A204.1 (cell line): ENCODE measurements at regions not wholly inside any gene's neighbourhood (a gene's known extent, or its start where the extent isn't known, plus 50 kb on each side); places are given as distances from the start of the nearest gene placed in this dataset.

Experiments
- FAIRE-seq: peaks from 2 replicates; lab custom pipeline; 2012; peaks lifted over from hg19 to GRCh38; lab: Jason Lieb, UNC

DNA sequence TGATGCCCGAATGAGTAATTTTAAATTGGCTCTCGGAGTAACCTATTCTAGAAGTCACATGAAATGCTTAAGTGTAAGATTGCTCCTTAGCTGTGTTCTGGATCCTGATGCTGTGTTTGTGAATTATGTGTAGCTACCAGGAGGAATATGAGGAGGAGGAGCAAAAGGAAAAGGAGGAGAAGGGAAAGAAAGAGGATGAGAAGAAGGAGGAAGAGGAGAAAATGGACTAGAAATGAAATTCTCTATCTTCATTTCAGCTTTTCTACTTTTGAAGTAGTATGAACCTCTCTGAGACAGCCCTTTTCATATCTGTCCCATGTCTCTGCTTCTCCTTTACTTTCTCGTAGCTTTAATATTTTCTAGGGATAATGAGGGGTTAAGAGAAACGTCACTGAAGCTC, 119.4 kb upstream of the ACTBL2 start:
- no peak for FAIRE-seq

DNA sequence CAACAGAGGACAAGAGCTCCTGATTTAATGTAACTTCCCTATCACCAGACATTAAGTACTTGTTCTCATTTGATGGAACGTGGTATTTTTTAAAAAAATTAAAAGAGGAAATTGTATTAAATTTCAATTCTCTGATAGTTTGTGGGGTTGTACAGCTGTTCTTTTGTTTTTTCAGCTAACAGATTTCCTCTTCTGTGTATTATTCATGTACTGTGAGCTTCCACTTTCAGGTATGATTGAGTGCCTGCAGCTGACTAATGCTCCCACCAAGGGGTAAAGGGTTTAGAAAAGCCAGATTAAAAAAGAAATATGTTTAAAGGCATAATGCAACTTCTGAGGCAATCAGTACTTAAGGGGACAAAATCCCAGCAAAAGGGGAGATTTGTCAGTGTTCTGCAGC, 117.7 kb upstream of the ACTBL2 start:
- no peak for FAIRE-seq

DNA sequence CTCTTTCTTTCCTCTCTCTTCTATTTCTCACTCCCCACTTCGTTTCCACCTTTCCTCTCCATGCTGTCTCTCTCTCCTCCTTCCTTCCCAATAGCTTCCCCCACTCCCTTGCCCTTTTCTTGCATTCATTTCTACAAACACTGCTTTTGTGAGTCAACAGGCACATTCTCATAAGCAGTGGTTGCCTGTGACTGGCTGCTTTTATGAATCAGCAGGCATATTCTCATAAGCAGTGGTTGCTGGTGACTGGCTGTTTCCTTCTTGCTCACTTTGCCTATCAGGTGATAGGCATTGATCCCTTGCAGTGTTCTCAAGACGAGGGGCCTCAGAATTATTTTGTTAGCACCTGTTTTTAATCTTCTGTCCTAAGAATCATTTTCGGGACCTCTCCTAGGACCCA, 116.1 kb upstream of the ACTBL2 start:
- FAIRE-seq, result no peak

DNA sequence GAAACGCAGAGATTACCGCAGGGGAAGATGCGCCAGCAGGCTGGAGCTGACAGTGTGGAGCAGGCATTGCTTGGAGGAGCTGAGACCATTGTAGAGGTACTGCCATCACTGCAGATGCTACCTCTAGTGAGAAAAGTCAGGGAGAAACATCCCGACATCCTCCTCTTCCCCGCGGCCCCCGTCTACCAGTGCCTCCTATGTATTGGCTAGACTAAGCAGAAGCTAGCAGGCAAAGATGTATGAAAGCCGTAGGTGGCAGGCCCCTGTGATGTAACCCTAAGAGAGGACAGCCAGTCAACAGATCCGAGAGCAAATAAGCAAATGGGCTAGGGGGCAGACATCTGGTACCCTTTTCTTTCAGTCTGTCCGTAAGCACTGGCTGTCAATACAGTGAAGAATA, 115.5 kb upstream of the ACTBL2 start:
- FAIRE-seq, result no peak

DNA sequence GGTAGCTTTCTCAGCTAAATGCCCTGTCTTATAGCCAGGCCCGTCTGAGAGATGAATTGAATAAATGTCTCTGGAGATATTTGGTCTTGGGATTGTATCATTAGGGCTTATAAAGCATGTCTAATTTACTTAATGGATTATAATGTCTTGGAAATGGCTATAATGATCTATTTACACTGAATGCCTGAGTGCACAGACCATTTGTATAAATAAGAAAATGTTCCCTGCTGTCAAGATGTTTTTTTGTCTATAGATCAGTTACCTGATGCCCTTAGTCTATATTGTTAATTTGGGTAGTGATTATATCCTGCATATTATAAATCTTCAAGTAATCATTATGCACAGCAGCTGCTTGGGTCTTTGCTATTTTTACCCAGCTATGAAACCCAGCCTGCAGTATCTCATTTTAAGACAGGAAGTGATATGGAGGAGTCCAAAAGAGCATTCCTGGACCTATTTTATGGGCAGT, 112.9 kb upstream of the ACTBL2 start:
- FAIRE-seq, result no peak

DNA sequence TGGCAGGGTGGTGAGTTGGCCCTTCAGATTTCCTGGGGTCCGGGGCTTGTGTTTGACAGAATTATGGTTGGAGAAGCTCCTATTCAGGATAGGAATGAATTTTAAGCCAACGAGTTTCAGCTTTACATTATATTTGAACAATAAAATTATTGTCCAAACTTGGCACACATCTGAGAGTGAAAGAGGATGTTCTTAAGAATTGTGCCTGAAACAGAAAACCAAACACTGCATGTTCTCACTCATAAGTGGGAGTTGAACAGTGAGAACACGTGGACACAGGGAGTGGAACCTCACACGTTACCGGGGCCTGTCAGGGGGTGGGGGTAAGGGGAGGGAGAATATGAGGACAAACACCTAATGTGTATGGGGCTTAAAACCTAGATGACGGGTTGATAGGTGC, 111.8 kb upstream of the ACTBL2 start:
- FAIRE-seq, result no peak

DNA sequence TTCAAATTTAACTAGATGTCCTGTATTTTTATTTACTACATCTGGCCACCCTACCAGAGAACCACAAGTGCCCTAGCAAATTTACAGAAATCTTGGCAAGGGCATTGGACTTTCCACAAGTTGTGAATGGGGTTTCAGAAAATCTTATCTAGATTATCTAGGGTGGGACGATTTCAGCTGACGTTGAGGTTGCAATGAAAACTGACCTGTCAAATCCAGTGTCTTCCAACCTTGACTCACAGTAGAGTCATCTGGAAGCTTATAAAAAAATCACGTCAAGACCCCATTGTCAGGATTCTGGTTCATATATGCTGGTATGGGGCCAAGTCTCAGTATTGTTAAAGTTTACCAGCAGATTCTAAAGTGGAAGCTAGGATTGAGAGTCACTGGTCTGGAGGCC, 109.6 kb upstream of the ACTBL2 start:
- no peak for FAIRE-seq

DNA sequence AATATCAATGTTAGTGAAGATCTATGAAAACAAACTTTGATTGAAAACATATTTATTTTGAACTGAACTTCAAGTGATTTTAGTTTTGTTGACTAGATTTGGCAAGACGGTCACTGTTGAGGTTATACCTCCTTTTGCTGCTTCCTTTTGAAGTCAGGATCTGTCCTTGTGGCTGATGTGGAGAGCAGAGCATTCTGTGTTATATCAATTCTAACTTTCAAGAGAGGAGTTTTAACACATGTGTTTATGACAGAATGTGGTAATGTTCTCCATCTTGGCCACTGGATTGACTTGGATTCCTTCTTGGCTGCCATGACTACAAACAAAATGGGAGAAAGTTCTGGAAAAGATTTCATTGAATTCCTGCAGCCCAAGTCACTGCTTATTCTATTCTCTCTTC, 104.0 kb upstream of the ACTBL2 start:
- no peak for FAIRE-seq

DNA sequence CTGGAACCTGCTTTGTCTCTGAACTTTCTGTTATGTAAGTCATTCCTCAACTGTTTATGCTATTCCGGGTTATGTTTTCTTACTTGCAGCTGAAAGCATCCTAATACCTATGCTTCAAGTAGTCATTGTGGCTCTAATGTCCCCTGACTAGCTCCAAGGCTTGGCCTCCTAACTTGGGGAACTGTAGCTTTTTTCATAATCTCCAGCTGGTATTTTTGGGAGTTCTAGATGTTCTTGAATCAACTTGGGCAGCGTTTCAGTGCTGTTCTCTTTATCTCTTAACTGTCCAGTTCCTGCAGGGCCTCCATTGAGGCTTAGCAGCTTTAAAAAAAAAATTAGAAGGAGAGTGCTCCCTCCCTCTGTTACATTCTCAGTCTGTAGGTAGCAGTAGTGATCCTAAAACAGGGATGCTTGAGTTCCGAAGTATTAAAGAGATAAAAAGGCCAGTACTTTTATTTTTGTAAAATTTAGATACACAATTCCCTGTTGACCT, 100.0 kb upstream of the ACTBL2 start:
- FAIRE-seq, result no peak

DNA sequence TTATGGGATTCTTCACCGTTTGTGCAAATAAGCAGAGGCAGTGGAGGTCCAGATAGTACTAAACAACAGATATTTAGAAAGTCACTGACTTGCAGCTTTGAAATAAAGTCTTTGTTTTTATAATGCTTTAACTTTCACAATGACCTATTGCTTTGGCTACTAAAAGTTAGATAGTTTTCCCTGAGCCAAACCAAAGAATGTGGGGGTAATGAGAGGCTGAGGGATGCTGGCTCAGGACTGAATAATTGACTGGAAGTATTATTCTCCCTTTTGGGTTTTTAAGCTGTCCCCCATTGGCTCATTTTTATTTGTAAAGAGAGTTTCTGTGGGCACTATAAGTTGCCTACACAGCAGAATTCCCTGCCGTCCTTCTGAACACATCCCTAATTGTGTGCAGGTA, 99.2 kb upstream of the ACTBL2 start:
- no peak for FAIRE-seq

DNA sequence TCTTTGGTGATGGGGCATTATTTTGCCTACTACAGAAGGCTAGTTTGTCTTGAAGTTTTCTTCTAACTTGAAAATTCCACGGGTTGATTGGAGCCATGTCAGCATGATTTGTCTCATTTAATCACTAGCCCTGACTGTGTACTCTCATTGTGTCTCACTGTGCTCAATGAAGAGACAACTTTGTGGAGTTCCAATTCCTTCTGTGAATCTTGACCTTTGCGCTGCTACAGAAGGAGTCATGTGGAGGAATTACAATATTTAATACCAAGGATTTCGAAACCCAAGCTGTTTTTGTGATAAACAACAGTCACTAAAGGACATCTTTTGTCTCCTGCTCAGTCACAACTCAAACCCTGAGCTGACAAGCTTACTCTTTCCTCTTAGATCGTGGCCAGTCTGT, 98.6 kb upstream of the ACTBL2 start:
- no peak for FAIRE-seq

DNA sequence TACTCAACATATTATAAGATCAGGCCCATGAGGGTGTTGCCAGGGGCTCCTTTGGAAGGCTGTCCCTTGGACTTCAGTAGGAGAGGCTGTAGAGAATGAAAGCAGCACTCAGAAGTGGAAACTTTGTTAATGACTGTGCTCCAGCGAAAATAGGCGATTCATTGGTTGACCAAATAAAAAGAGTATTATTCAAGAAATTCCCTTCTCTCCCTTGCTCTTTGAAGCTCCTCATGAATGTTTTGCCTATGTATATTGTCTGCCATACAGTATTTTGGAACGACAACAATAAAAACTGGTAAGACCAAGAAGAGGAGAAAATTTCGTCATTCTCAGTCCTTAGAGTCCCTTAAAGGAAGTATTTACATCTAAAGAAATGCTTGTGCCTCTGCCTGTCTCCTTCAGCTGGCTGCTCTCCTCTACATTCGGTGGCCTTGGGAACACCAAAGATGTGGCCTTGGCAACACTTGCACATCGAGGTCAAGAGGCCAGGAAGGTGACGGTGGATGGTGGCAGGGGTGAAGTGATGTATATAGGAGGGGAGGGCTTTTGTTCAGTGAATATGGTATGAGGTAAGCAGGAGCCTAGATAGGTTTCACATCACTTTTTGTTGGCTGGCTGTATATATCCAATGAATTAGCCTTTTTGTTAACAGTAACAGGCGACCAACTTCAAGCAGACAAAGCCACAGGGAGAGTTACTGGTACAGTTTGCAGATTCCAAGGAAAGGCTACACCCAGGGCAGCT, 95.0 kb upstream of the ACTBL2 start:
- FAIRE-seq, result no peak

DNA sequence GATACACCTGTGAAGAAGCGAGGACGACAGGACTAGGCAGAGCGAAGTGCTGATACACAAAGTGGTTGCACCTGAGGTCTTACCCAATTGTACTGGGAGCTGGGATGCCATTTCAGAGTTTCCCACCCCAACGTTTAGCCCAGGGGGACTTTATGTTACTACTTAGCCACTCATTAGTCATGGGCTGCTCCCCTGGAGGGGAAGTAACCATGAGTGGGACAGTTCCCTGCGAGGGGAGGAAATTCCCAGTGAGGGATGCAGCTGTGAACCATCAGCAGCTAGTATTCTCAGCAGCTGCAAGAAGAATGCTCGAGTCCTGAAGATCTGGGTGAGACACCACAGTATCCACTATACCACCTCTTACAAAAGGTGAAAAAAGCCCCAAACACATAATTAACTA, 93.7 kb upstream of the ACTBL2 start:
- no peak for FAIRE-seq

DNA sequence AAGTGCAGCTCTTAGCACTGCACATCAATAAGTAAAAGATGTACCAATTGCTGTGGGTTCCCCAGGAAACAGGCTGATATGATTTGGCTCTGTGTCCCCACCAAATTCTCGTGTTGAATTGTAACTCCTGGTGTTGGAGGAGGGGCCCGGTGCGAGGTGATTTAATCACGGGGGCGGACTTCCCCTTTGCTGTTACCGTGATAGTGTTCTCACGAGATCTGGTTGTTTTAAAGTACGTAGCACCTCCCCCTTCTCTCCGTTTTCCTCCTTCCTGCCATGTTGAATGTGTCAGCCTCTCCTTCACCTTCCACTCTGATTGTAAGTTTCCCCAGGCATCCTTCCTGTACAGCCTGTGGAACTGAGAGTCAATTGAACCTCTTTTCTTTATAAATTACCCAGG, 93.2 kb upstream of the ACTBL2 start:
- no peak for FAIRE-seq

DNA sequence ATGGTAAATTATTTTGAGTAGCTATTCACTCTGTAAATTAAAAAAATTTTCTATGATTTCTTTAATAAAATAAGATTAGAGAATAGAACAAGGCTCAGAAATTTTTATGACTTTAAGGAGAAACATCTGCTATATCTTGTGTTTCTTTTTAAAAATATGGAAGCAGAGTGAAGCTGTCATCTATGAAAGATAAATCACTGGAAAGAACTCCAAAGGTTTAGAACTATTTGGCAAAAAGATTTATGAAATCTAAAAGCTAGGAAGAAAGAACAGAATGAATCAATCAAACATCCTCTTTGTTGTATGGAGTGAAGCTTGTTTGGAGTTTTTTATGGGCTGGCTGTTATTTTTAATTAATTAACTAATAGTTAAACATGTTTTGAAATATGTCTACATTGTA, 89.8 kb upstream of the ACTBL2 start:
- FAIRE-seq, result no peak

DNA sequence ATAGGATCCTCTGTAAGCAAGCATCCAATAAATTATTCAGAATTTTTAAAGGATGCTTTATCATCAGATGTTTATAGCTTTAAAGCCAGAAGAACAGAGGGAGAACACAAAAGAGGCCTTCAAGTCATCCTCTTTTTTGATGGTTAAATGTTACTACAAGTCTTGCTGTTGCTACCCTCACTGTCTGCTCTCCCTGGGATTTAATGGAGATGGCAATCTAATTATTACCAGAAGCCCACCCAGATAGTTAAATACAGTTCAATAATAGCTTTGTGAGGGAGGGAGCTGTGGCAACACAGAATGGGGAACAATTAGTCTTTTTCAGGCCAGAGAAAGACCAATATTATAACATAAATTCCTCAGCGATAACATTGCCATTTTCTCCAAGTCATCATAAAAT, 87.0 kb upstream of the ACTBL2 start:
- no peak for FAIRE-seq

DNA sequence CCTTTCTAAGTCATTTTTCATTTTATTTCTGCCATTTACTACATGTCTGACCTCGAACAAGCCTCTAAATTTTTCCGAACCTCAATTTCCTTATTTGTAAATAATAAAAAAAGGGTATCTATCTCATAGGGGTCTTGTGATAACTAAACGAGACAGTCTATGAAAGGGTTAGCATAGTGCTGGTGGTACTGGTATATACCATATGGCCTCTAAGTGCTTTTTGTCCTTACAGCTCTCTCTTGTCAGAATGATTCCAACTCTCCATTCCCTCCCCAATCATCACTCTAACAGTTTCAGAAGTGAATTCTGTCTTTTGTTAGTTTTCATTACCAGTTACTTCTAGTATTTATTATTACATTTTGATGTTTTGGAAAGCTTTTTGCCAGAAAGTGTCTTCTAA, 85.5 kb upstream of the ACTBL2 start:
- no peak for FAIRE-seq

DNA sequence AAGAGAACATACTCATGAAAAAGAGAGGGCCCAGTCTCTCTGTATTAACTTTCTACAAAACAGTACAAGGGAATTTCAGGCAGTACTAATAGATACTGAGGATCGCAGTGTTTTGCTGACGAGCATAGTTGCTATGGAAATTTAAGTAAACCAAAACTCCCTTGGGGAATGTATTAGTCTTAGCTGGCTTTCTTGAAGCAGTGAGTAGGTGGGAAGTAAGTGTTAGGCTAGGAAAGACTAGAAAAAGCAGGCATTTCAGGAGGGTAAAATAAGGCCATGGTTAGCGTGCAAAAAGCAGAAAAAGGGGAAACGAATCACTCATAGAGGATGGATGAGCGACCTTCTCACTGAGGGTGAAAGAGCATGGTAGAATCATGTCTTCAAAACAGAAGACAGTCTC, 84.3 kb upstream of the ACTBL2 start:
- no peak for FAIRE-seq

DNA sequence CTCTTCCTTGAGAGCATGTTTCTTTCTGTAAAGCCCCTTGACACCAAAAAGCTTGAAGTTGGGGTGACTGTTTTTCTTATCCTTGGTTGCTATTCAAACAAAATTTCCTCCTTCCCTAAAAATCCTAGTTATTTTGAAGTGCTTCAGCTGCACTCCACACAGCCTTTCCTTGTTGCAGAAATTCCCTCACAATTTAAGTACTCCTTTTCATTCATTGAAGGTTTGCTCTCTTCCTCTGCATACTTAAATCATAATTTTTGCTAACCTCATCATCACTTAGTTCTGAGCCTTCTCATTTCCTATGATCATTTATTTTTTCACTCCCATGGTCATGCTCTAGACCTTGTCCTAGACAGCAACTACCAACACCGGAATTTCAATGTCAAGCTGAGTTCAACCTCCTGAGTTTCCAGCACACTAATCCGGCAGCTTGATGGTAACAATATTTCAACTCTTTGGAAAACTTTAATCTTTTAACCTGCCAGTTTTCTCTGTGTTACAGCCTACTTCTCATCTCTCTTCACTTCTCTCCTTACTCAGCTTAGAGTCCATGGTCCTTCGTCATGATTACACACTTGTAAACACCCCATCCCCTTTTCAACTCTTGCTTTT, 78.7 kb upstream of the ACTBL2 start:
- FAIRE-seq, result no peak

DNA sequence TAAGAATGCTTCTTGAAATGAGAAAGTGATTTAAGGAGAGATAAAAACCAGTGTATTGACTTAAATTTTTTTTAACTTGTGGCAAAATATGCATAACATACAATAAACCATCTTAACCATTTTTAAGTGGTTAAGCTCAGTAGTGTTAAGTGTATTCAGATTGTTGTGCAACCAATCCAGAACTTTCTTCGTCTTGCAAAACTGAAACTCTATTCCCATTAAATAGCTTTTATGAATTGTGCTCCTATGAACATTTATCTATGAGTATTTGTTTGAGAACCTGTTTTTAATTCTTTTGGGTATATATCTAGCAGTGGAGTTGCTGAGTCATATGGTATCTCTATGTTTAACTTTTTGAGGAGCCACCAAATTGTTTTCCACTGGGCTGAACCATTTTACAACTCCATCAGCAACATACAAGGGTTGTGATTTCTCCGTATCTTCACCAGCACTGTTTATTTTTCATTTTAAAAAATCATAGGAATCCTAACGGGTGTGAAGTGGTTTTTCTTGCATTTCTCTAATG, 76.6 kb upstream of the ACTBL2 start:
- FAIRE-seq, result no peak

DNA sequence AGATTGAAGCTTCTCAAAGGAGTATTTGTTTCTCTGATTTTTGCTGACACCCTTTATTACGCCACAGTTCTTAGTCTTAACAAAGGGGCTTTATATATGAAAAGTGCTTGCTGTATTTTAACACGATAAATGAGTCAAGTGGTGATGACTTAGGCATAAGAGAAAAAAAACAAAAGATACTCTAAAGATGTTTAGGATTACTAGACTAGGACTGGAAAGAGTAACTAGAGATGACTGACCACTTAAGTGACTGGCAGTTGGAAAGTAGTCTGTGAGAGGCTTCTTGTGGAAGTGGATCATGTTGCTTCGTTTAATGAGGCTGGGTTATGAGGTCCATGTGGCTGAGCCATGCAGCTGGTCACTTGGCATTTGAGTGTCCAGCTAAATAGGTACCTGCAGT, 69.4 kb upstream of the ACTBL2 start:
- no peak for FAIRE-seq

DNA sequence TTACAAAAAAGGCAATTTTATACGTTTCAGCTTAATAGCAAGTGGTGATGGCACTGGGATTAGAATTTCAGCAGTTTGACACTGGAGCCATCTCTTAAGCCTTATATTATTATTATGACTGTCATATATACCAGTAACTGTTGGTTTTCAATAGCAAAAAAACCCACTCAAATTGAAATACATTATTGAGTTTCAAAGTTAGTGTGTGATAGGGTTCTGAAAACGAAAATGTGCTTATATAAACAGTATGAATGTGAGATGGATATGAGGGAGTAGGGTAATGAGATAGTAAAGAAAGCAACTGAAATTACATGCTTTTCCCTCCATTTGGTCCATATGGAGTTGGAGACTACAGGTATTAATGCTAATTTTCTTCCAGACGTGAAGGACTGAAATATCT, 68.6 kb upstream of the ACTBL2 start:
- no peak for FAIRE-seq

DNA sequence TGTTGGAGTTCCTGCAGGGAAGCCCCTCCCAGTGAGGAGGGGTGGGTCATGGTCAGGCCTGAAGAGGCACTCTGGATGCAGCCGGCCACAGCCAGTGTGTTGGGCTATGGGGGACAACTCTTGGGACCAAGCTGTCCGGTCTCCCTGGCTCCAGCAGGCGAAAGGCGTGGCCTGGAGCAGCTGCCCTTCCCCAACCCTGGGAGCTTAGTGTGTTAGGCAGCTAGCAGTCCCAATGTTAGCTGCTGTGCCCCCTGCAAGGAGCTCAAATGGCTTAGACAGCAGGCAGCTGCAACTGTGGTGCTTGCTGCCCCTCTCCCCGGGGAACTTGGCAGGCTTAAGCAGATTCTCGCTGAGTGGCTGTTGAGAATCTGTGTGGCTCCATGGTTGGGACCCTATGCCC, 67.5 kb upstream of the ACTBL2 start:
- no peak for FAIRE-seq

DNA sequence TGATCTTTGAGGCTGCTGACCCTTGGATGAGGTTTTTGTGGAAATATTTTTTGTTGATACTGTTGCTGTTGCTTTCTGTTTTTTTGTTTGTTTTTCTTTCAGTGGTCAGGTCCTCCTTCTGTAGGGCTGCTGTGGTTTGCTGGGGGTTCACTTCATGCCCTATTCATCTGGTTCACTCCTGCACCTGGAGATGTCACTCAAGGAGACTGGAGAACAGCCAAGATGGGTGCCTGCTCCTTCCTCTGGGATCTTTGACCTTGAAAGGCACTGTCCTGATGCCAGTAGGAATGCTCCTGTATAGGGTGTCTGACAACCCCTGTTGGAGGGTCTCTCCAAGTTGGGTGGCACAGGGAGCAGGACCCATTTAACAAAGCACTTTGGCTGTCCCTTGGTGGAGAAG, 67.0 kb upstream of the ACTBL2 start:
- FAIRE-seq, result no peak
